ENCODE measurements at regions not wholly inside any gene's neighbourhood (a gene's known extent, or its start where the extent isn't known, plus 50 kb on each side); places are given as distances from the start of the nearest gene placed in this dataset.

- peak; percentile 71 for TF ChIP-seq TFCP2L1 (CRISPR knock-in tag; IDR thresholded peaks at IDR 0.05)
- TF ChIP-seq BHLHE40 (IDR thresholded peaks at IDR 0.05; ENCODE audit: low read depth, low read length): no peak
- TF ChIP-seq MYC (IDR thresholded peaks at IDR 0.05; ENCODE audit: borderline replicate concordance, low read length): peak; percentile 46; the same call in 1 of the 2 replicates
- TF ChIP-seq HOXA7 (CRISPR knock-in tag; IDR thresholded peaks at IDR 0.05): peak; percentile 86
These were observed 75.2 kb downstream of the OR2B2 start (continued) for GRCh38 chr6:27836783-27837624.

- ChIA-PET CTCF (interaction anchor here (0.6 to 3.9 kb wide), 4 partner anchors 16 to 59 kb away, joined by 3 to 23 read pairs (median 7); a partner anchor contains a TSS), POLR2A (interaction anchor here (1.0 to 5.7 kb wide), 9 partner anchors 13 to 689 kb away, joined by 3 to 163 read pairs (median 69); a partner anchor contains a TSS)
- no peak for DNase-seq (ENCODE audit: low read depth in 1 of 2, low spot score in 1 of 2)
- Histone ChIP-seq H3K9me3 (no peaks in the 10 kb centered on the region), H3K4me1 (peaks cover 23% of the 10 kb centered on the region), H3K4me3 (peak overlapping the region; percentile 84), H3K27ac (peak overlapping the region; percentile 97 to 99), H3K4me2 (peak overlapping the region; percentile 72)
- ATAC-seq: no peak
- no peak for FAIRE-seq
- 6% methylated on average over 3 of the region's 3 CpGs for WGBS (ENCODE audit: missing lambda C conversion rate)
- TF ChIP-seq JUNB (IDR thresholded peaks at IDR 0.05) (no peak), MAFK (IDR thresholded peaks at IDR 0.05; ENCODE audit: partially characterized antibody) (no peak), CHD2 (IDR thresholded peaks at IDR 0.05; ENCODE audit: low read length, partially characterized antibody) (no peak), RFX5 (IDR thresholded peaks at IDR 0.05) (no peak), HEYL (CRISPR knock-in tag; IDR thresholded peaks at IDR 0.05) (no peak), HMGXB4 (CRISPR knock-in tag; IDR thresholded peaks at IDR 0.05; ENCODE audit: borderline replicate concordance) (no peak), CHD4 (IDR thresholded peaks at IDR 0.05; ENCODE audit: borderline replicate concordance) (no peak), NFE2L2 (conservative IDR thresholded peaks at IDR 0.05; ENCODE audit: low read length) (no peak), PBX3 (IDR thresholded peaks at IDR 0.05) (no peak), KDM5A (IDR thresholded peaks at IDR 0.05) (no peak)
These were observed 75.9 kb downstream of the OR2B2 start for GRCh38 chr6:27836141-27836782.

GRCh38 chr6:27834879-27835549 lies 77.2 kb downstream of the OR2B2 start:
- 81% methylated on average over 4 of the region's 4 CpGs for WGBS (ENCODE audit: missing lambda C conversion rate)
- ATAC-seq (no peak), FAIRE-seq (no peak), DNase-seq (ENCODE audit: low read depth in 1 of 2, low spot score in 1 of 2) (no peak)
- ChIA-PET CTCF (interaction anchor here (1.2 to 3.9 kb wide), 4 partner anchors 16 to 60 kb away, joined by 3 to 23 read pairs (median 5); a partner anchor contains a TSS), POLR2A (interaction anchor here (0.7 to 5.7 kb wide), 4 partner anchors 25 to 59 kb away, joined by 4 to 163 read pairs (median 49); a partner anchor contains a TSS)
- peak overlapping the region; percentile 72 for H3K4me2 ChIP-seq
- peaks cover 15% of the 10 kb centered on the region for H3K4me1 ChIP-seq
- TF ChIP-seq GATA3 (IDR thresholded peaks at IDR 0.05; ENCODE audit: borderline replicate concordance) (no peak), RFX5 (IDR thresholded peaks at IDR 0.05) (no peak), BCL3 (IDR thresholded peaks at IDR 0.05) (no peak), MAZ (IDR thresholded peaks at IDR 0.05; ENCODE audit: borderline replicate concordance, low read depth, low read length) (no peak), BHLHE40 (IDR thresholded peaks at IDR 0.05; ENCODE audit: low read depth, low read length) (no peak)
- H3K4me3 ChIP-seq: no peak overlapping the region
- H3K9me3 ChIP-seq: no peaks in the 10 kb centered on the region
- peak overlapping the region; percentile 74 to 97; a peak in 5 of 6 replicates for H3K27ac ChIP-seq
